Activated naive CD4-positive, alpha-beta T cell treated with anti-CD3 and anti-CD28 coated beads, Interleukin-2, amount 50 U/mL, for 72 hours (primary cell): ENCODE measurements at regions not wholly inside any gene's neighbourhood (a gene's known extent, or its start where the extent isn't known, plus 50 kb on each side); places are given as distances from the start of the nearest gene placed in this dataset.

Experiments used
- ATAC-seq, 2 donors: fragments of 150-1000 bp; cut with Tn5 transposase; 2 replicates each; pipeline ENCODE4 v1.10.0; 2021; ENCODE audit warnings: mild to moderate bottlenecking in 2 of 2, moderate library complexity in 2 of 2
- DNase-seq, 2 donors: peaks; one replicate each; pipeline ENCODE4 v3.0.0; 2021 to 2022; ENCODE audit warnings: low spot score in 2 of 2
- H3K27ac Mint-ChIP-seq, 2 donors: one replicate each; pipeline ENCODE4 v1.8.0; 2022; ENCODE audit warnings: mild to moderate bottlenecking in 2 of 2, mixed read lengths in 2 of 2
- H3K36me3 Mint-ChIP-seq, 2 donors: one replicate each; pipeline ENCODE4 v1.8.0; 2022; ENCODE audit warnings: mixed read lengths in 2 of 2
- H3K9me3 Mint-ChIP-seq, 2 donors: one replicate each; pipeline ENCODE4 v1.8.0; 2022; ENCODE audit warnings: mixed read lengths in 2 of 2

- H3K27ac Mint-ChIP-seq: no peak overlapping the region
- peaks cover 0 to 11% of the 10 kb centered on the region in 2 donors for H3K36me3 Mint-ChIP-seq
- peaks cover 3 to 7% of the 10 kb centered on the region in 2 donors for H3K9me3 Mint-ChIP-seq
- DNase-seq: no peak
- no peak for ATAC-seq
These were observed 52.8 kb upstream of the CRBN start for GRCh38 chr3:3232251-3232650.
